ENCODE measurements at regions not wholly inside any gene's neighbourhood (a gene's known extent, or its start where the extent isn't known, plus 50 kb on each side); places are given as distances from the start of the nearest gene placed in this dataset.

DNA sequence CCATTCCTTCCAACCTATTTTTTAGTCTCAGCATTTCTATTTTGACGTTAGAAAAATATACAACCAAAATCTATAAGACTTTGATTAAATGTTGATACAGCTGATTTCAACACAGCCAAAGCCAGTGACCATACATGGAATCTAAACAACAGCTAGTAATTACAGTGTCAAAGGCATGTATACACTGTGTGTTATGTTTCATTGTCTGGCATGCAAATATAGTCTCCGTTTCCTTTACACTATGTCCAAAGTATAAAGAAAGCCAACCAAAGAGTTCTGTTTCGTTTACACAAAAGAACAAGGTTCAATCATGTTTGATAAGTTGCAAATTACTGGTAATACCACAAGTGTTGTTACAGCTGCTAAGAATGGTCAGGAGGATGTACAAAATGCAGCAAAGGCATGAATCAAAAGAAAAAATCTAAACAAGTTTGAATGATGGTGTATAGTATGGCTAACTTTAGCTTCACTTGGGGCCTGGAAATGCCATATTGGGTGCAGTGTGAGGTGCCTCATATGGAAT is 268.3 kb upstream of the FERD3L start:
- Histone ChIP-seq H3K4ac (ENCODE audit: low read depth, low read length) (no peak overlapping the region), H4K8ac (ENCODE audit: low read depth, low read length) (no peak overlapping the region), H3K9ac (ENCODE audit: low read length) (no peak overlapping the region), H3K4me2 (ENCODE audit: low read length) (no peak overlapping the region), H3K79me1 (ENCODE audit: low read length) (no peaks in the 10 kb centered on the region), H2BK120ac (ENCODE audit: insufficient read depth, low read length, poor library complexity) (no peak overlapping the region), H4K12ac (ENCODE audit: low read depth, low read length) (no peak overlapping the region), H3K4me1 (ENCODE audit: control insufficient read depth in 1 of 2, insufficient read depth in 2 of 2, low read length in 2 of 2) (no peaks in the 10 kb centered on the region), H3K9me3 (ENCODE audit: insufficient read depth, low read depth, low read length) (no peaks in the 10 kb centered on the region), H3K27me3 (ENCODE audit: insufficient read depth, low read length) (no peaks in the 10 kb centered on the region), H3K79me2 (ENCODE audit: control insufficient read depth, insufficient read depth, low read length, poor library complexity) (no peaks in the 10 kb centered on the region), H2AK5ac (ENCODE audit: low read length) (no peak overlapping the region), H3K4me3 (ENCODE audit: low read depth, low read length) (no peak overlapping the region), H2AFZ (ENCODE audit: insufficient read depth, low read length, poor library complexity) (no peak overlapping the region), H3K18ac (ENCODE audit: low read length) (no peak overlapping the region), H3K23ac (ENCODE audit: low read length) (no peak overlapping the region), H3K14ac (ENCODE audit: low read length) (no peak overlapping the region), H3K36me3 (ENCODE audit: control insufficient read depth in 1 of 2, insufficient read depth in 2 of 2, low read length in 2 of 2) (no peaks in the 10 kb centered on the region), H2BK12ac (ENCODE audit: low read length) (no peak overlapping the region), H4K91ac (ENCODE audit: low read depth, low read length) (no peak overlapping the region), H2BK5ac (ENCODE audit: low read depth, low read length, poor library complexity) (no peak overlapping the region), H3K27ac (ENCODE audit: low read depth, low read length) (no peak overlapping the region)
- WGBS (ENCODE audit: extremely low coverage, insufficient coverage, insufficient read length), result no CpG with 5 or more reads among the region's 3 CpGs
- no peak for DNase-seq

DNA sequence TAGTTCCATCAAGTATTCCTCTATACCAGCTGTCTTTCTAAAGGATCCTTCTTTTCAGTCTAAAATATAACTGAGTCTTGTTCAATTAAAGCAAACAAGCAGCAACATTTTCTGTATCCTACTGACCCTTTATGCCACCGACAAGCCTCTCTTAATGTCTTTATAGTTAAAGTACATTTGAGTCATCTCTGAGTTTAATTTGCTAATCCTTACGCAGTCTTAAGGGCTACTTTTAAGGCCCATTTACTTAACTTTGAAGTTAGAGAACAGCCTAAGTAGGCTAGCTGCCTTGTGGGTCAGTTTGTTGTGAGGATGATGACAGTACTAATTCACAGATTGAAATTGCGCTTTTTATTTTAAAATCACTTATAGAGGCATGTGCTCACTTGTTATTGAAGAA is 265.5 kb upstream of the FERD3L start:
- Histone ChIP-seq H3K9me3 (ENCODE audit: insufficient read depth, low read depth, low read length) (no peaks in the 10 kb centered on the region), H3K79me2 (ENCODE audit: control insufficient read depth, insufficient read depth, low read length, poor library complexity) (no peaks in the 10 kb centered on the region), H3K36me3 (ENCODE audit: control insufficient read depth in 1 of 2, insufficient read depth in 2 of 2, low read length in 2 of 2) (no peaks in the 10 kb centered on the region), H3K4me3 (ENCODE audit: low read depth, low read length) (no peak overlapping the region), H3K23ac (ENCODE audit: low read length) (no peak overlapping the region), H4K12ac (ENCODE audit: low read depth, low read length) (no peak overlapping the region), H2AFZ (ENCODE audit: insufficient read depth, low read length, poor library complexity) (no peak overlapping the region), H2BK12ac (ENCODE audit: low read length) (no peak overlapping the region), H3K27ac (ENCODE audit: low read depth, low read length) (no peak overlapping the region), H3K14ac (ENCODE audit: low read length) (no peak overlapping the region), H4K91ac (ENCODE audit: low read depth, low read length) (no peak overlapping the region), H4K8ac (ENCODE audit: low read depth, low read length) (no peak overlapping the region), H3K4me2 (ENCODE audit: low read length) (no peak overlapping the region), H3K18ac (ENCODE audit: low read length) (no peak overlapping the region), H3K4me1 (ENCODE audit: control insufficient read depth in 1 of 2, insufficient read depth in 2 of 2, low read length in 2 of 2) (no peaks in the 10 kb centered on the region), H3K4ac (ENCODE audit: low read depth, low read length) (no peak overlapping the region), H2BK5ac (ENCODE audit: low read depth, low read length, poor library complexity) (no peak overlapping the region), H3K27me3 (ENCODE audit: insufficient read depth, low read length) (no peaks in the 10 kb centered on the region), H2AK5ac (ENCODE audit: low read length) (no peak overlapping the region), H3K79me1 (ENCODE audit: low read length) (no peaks in the 10 kb centered on the region), H3K9ac (ENCODE audit: low read length) (no peak overlapping the region), H2BK120ac (ENCODE audit: insufficient read depth, low read length, poor library complexity) (no peak overlapping the region)
- no CpG with 5 or more reads among the region's 3 CpGs for WGBS (ENCODE audit: extremely low coverage, insufficient coverage, insufficient read length)
- DNase-seq, result no peak

DNA sequence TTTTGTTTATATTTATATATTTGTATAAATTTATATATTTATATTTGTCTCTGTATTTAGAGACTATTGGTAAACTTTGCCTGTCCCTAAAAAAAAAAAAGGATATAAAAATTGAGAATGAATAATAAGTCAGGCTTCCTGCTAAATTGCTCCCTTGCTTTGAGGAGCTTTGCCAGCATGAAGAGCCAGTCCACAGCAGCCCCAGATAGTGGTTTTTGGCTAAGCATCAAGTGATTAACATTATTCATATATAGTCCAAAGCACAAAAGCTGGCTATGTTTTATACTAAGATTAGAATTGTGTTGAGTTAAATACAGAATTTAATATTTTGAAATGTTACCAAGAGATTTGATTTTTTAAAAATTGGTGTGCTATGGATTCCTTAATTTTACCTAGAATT is 264.9 kb upstream of the FERD3L start:
- H3K9me3 ChIP-seq (ENCODE audit: insufficient read depth, low read depth, low read length), result no peaks in the 10 kb centered on the region
- no peak overlapping the region for H3K18ac ChIP-seq (ENCODE audit: low read length)
- no peak overlapping the region for H2AFZ ChIP-seq (ENCODE audit: insufficient read depth, low read length, poor library complexity)
- no peak overlapping the region for H2AK5ac ChIP-seq (ENCODE audit: low read length)
- H3K4ac ChIP-seq (ENCODE audit: low read depth, low read length), result no peak overlapping the region
- H4K8ac ChIP-seq (ENCODE audit: low read depth, low read length), result no peak overlapping the region
- no peaks in the 10 kb centered on the region for H3K36me3 ChIP-seq (ENCODE audit: control insufficient read depth in 1 of 2, insufficient read depth in 2 of 2, low read length in 2 of 2)
- H2BK120ac ChIP-seq (ENCODE audit: insufficient read depth, low read length, poor library complexity), result no peak overlapping the region
- no peak for DNase-seq
- H3K79me1 ChIP-seq (ENCODE audit: low read length), result no peaks in the 10 kb centered on the region
- no peak overlapping the region for H3K23ac ChIP-seq (ENCODE audit: low read length)
- H3K4me3 ChIP-seq (ENCODE audit: low read depth, low read length), result no peak overlapping the region
- H3K27me3 ChIP-seq (ENCODE audit: insufficient read depth, low read length), result no peaks in the 10 kb centered on the region
- no peak overlapping the region for H3K27ac ChIP-seq (ENCODE audit: low read depth, low read length)
- H4K12ac ChIP-seq (ENCODE audit: low read depth, low read length), result no peak overlapping the region
- H3K4me1 ChIP-seq (ENCODE audit: control insufficient read depth in 1 of 2, insufficient read depth in 2 of 2, low read length in 2 of 2), result no peaks in the 10 kb centered on the region
- H3K14ac ChIP-seq (ENCODE audit: low read length), result no peak overlapping the region
- no peak overlapping the region for H3K9ac ChIP-seq (ENCODE audit: low read length)
- no peaks in the 10 kb centered on the region for H3K79me2 ChIP-seq (ENCODE audit: control insufficient read depth, insufficient read depth, low read length, poor library complexity)
- H3K4me2 ChIP-seq (ENCODE audit: low read length), result no peak overlapping the region
- no peak overlapping the region for H2BK5ac ChIP-seq (ENCODE audit: low read depth, low read length, poor library complexity)
- no peak overlapping the region for H2BK12ac ChIP-seq (ENCODE audit: low read length)
- no peak overlapping the region for H4K91ac ChIP-seq (ENCODE audit: low read depth, low read length)

GRCh38 chr7:19408706-19409220 is 263.5 kb upstream of the FERD3L start:
- Histone ChIP-seq H3K27ac (ENCODE audit: low read depth, low read length) (no peak overlapping the region), H2AK5ac (ENCODE audit: low read length) (no peak overlapping the region), H4K91ac (ENCODE audit: low read depth, low read length) (no peak overlapping the region), H2BK5ac (ENCODE audit: low read depth, low read length, poor library complexity) (no peak overlapping the region), H3K4ac (ENCODE audit: low read depth, low read length) (no peak overlapping the region), H3K79me1 (ENCODE audit: low read length) (no peaks in the 10 kb centered on the region), H3K4me1 (ENCODE audit: control insufficient read depth in 1 of 2, insufficient read depth in 2 of 2, low read length in 2 of 2) (no peaks in the 10 kb centered on the region), H3K36me3 (ENCODE audit: control insufficient read depth in 1 of 2, insufficient read depth in 2 of 2, low read length in 2 of 2) (no peaks in the 10 kb centered on the region), H3K14ac (ENCODE audit: low read length) (no peak overlapping the region), H4K8ac (ENCODE audit: low read depth, low read length) (no peak overlapping the region), H3K4me2 (ENCODE audit: low read length) (no peak overlapping the region), H3K9me3 (ENCODE audit: insufficient read depth, low read depth, low read length) (no peaks in the 10 kb centered on the region), H2BK12ac (ENCODE audit: low read length) (no peak overlapping the region), H3K27me3 (ENCODE audit: insufficient read depth, low read length) (no peaks in the 10 kb centered on the region), H3K79me2 (ENCODE audit: control insufficient read depth, insufficient read depth, low read length, poor library complexity) (no peaks in the 10 kb centered on the region), H3K4me3 (ENCODE audit: low read depth, low read length) (no peak overlapping the region), H4K12ac (ENCODE audit: low read depth, low read length) (no peak overlapping the region), H3K18ac (ENCODE audit: low read length) (no peak overlapping the region), H3K9ac (ENCODE audit: low read length) (no peak overlapping the region), H3K23ac (ENCODE audit: low read length) (no peak overlapping the region), H2AFZ (ENCODE audit: insufficient read depth, low read length, poor library complexity) (no peak overlapping the region), H2BK120ac (ENCODE audit: insufficient read depth, low read length, poor library complexity) (no peak overlapping the region)
- no peak for DNase-seq
- WGBS (ENCODE audit: extremely low coverage, insufficient coverage, insufficient read length), result no CpG with 5 or more reads among the region's 3 CpGs
